ENCODE measurements at regions not wholly inside any gene's neighbourhood (a gene's known extent, or its start where the extent isn't known, plus 50 kb on each side); places are given as distances from the start of the nearest gene placed in this dataset.

DNA sequence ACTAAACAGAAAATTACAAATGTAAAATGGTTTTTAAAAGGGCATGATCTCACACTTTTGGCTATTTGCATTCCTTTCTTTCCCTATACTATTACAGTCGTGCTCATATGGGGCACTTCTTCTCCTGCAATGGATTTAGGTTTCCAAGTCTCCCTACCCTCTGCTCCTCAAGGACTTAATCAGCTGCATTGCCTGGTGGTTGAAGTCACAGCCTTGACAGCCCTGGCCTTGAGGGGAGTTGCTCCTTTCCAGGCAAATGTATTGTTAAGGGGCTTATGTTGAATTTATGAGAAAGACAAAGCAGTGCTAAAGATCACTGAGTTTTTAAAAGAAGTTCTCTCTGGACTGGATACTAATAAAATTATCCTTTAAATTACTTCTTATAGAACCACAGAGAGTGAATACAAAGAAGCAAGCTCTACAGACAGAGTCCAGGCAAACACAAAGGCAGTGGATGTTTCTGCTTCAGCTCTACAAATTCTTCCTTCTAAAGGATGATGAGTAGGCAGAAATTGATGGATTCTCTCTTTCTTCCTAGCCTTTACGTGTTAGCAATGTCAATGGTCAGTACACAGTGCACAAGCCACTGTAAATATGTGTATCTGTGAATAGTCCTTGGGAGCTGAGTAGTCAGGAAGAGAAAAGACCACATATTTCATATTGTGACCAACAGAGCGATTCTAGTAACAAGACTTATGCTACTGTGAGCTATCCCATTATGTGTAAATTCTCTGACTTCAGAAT lies 390.9 kb downstream of the TBC1D4 start:
- no peak for DNase-seq (ENCODE audit: low read depth, low spot score)
- in situ Hi-C loops (cut with HindIII; ENCODE audit: low pct_unique_long_range_greater_than_20kb, low sequenced_read_pairs), result no loop called here

DNA sequence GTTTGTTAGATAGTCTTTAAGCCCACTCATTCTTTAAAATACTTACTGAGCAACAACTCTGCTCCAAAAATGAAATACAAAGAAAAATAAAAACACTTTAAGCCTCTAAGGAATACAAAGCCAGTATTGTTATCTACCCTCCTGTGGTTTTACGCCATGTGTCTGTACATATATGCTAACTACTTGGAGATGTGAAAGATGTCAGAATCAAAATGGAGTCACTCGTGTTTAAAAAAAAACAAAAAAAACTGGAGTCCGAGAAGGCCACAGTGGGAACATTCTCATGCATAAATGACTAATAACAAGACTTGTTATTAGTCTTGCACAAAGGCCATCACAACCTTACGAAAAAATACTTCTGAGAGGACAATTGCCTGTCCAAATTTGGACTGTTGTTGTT lies 393.1 kb downstream of the TBC1D4 start:
- DNase-seq (ENCODE audit: low read depth, low spot score), result no peak
- in situ Hi-C loops (cut with HindIII; ENCODE audit: low pct_unique_long_range_greater_than_20kb, low sequenced_read_pairs), result no loop called here

DNA sequence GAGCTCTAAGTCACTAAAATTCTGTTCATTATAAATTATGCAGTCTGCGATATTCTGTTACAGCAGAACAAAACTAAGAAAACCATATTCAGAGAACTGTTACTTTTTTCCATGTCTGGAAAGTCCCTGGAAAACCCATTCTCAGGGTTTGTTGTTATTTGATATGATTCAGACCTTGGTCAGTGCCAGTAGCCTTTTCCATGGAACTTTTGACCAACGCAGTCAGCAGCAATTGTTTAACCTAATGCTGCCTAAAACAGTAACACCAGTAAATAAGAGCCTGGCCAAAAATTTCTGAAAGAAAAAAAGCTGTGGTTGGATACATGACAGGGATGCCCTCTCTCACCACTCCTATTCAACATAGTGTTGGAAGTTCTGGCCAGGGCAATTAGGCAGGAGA lies 402.7 kb downstream of the TBC1D4 start:
- in situ Hi-C loops (cut with HindIII; ENCODE audit: low pct_unique_long_range_greater_than_20kb, low sequenced_read_pairs), result no loop called here
- DNase-seq (ENCODE audit: low read depth, low spot score), result no peak

DNA sequence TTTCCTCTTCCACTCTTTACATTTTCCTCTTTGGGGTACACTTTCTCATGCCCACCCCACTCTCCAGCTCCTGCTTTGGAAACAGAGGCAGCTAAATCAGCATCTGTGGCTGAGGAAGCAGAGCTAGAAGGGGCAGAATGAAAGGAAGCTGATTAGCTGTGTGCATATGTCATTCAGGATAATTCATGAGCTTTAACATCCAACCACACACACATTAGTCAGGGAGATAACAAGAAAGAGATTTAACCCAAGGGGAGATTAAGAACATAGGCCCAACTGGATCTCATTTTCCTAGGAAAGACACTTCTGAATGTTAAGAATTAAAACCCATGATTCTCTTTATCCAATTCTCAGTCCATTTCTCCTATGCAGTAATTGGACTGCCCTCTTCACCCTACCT lies 405.5 kb downstream of the TBC1D4 start:
- DNase-seq (ENCODE audit: low read depth, low spot score), result no peak
- in situ Hi-C loops (cut with HindIII; ENCODE audit: low pct_unique_long_range_greater_than_20kb, low sequenced_read_pairs), result no loop called here

DNA sequence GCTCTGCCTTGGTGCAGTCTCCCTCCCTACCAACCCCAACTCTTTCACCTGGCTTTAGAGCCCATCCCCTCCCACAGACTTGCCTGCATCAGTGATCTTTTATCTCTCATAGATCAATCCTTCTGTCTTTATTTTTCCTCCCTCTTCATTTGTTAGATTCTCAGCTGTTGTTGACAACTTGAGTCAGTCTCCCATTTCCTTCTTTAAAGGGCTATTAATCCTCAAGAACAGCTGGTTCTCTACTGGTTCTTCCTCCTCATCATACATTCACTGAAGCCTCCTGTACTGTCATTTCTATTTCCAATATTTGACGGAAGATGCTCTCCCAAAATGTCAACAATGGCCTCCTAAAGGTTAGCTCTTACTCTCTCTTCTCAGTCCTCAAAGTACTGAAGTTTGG lies 408.2 kb downstream of the TBC1D4 start:
- DNase-seq (ENCODE audit: low read depth, low spot score), result no peak
- in situ Hi-C loops (cut with HindIII; ENCODE audit: low pct_unique_long_range_greater_than_20kb, low sequenced_read_pairs), result no loop called here

DNA sequence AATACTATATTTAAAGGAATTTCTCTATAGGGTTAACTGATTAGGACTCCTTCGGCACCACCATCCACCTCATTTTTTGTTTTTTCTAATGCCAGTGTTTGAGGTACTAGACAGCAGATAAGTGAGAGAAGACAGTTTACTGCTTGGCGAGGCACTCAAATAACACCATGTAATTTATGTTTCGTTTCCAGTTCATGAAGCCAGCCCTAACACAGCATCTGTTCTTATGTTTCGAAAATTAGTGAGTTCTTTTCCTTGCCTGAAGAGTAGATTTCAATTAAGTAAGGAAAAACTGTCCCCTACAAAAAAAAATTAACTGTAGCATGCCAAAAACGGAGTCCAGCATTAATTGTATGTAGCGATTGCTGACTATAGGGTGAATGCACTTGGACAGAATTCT lies 409.1 kb downstream of the TBC1D4 start:
- in situ Hi-C loops (cut with HindIII; ENCODE audit: low pct_unique_long_range_greater_than_20kb, low sequenced_read_pairs), result no loop called here
- DNase-seq (ENCODE audit: low read depth, low spot score), result no peak

DNA sequence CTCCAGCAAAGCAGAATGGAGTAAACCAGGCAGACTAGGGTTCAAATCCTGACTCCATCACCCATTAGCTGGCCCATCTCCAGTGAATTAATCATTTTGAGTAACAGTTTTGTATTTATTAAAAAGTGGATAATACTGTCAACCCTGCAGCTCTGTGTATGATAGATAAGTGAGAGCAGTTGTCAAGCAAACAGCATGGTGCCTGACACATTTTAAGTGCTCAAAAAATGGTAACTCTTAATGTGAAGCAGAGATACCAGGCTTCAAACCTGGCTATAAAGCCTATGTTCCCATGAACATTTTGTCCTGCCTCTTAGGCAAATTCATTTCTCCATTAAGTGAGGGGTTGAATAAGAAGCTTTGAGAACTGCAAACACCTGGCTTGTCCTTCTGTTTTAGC lies 409.6 kb downstream of the TBC1D4 start:
- in situ Hi-C loops (cut with HindIII; ENCODE audit: low pct_unique_long_range_greater_than_20kb, low sequenced_read_pairs), result no loop called here
- DNase-seq (ENCODE audit: low read depth, low spot score), result no peak

DNA sequence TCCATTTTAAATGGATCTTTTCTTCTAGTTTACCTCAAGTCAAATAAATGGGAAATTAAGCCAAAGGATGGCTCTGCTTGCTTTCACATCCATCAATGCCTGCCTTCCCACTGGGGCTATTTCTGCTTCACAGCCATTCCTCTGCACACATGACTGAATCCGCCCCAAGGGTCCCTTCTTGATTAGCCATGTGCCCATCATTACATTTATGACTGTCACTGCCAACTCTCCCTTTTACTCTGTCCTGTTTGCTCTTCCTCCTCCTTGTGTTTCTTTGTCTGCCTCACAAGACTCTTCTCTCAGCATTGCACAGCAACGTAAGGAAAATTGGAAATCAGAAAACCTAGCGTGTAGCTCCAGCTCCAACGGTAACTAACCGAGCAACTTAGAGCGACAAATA lies 410.2 kb downstream of the TBC1D4 start:
- in situ Hi-C loops (cut with HindIII; ENCODE audit: low pct_unique_long_range_greater_than_20kb, low sequenced_read_pairs), result no loop called here
- no peak for DNase-seq (ENCODE audit: low read depth, low spot score)

DNA sequence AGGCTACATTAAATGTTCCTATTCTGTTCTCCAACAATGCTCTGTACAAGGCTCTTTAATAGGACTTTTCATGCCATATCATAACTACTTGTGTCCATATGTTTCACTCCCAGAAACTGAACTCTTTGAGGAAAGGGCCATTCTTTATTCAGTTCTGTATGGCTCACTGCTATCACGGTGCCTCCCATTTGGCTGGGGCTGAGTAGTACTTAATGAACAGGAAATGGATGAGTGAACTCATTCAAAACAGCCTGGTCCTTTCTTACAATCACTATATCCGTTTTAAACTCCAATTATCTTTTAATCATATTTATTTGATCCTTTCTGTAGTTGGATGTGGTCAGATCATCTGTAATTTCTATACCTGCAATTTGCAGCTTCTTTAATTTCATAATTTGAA lies 410.6 kb downstream of the TBC1D4 start:
- in situ Hi-C loops (cut with HindIII; ENCODE audit: low pct_unique_long_range_greater_than_20kb, low sequenced_read_pairs), result no loop called here
- no peak for DNase-seq (ENCODE audit: low read depth, low spot score)

DNA sequence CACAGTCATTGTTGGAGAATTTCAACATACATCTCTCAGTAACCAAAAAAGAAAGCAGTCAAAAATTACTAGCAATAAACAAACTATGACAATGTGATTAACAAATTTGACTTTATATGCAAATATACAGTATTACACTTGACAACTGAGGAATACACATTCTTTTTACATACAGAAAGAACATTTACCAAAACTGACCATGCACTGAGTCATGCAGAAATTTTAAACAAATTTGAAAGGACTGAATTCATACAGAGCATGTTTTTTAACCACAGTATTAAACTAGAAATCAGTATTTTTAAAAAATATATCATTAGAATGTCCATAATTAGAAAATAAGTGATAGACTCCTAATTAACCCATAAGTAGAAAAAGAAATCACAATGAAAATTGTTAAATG lies 420.1 kb downstream of the TBC1D4 start:
- in situ Hi-C loops (cut with HindIII; ENCODE audit: low pct_unique_long_range_greater_than_20kb, low sequenced_read_pairs), result no loop called here
- no peak for DNase-seq (ENCODE audit: low read depth, low spot score)

DNA sequence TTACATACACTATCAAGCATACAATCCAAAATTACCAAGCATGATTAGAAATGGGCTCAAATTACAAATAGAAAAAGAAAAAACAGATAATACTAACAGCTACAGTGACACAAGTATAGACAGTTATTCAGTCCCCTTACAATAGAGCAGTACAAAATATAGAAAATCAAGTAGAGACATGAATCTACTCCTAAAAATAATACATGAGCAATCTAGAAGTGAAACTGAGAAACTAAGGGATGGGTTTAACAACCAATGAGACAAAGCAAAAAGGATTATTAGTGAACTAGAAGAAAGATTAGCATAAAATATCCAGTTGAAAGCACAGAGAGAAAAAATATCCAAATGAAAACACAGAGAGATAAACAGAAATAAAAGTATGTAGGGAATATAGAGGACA lies 426.7 kb downstream of the TBC1D4 start:
- no peak for DNase-seq (ENCODE audit: low read depth, low spot score)

DNA sequence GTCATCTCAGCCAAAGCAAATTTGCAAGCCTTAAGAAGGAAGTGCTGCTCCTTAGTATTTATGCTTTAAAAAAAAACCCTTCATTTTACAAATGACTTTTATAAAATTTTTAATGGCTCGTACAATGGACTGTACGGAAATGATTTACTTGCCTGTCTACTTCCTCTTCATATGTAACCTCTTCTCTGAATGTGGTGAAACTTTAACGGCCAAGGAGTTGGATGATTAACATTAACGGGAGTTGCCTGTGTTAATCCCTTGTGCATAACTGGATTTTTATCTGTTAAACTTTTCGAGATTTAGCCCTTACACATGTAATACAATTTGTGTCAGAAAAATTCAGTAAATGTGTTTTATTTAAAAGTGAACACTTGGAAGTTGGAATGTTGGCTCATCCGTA lies 429.4 kb downstream of the TBC1D4 start:
- no peak for DNase-seq (ENCODE audit: low read depth, low spot score)
- in situ Hi-C loops (cut with HindIII; ENCODE audit: low pct_unique_long_range_greater_than_20kb, low sequenced_read_pairs), result no loop called here

More for the DNA sequence above, 426.7 kb downstream of the TBC1D4 start:
- in situ Hi-C loops (cut with HindIII; ENCODE audit: low pct_unique_long_range_greater_than_20kb, low sequenced_read_pairs), result no loop called here

DNA sequence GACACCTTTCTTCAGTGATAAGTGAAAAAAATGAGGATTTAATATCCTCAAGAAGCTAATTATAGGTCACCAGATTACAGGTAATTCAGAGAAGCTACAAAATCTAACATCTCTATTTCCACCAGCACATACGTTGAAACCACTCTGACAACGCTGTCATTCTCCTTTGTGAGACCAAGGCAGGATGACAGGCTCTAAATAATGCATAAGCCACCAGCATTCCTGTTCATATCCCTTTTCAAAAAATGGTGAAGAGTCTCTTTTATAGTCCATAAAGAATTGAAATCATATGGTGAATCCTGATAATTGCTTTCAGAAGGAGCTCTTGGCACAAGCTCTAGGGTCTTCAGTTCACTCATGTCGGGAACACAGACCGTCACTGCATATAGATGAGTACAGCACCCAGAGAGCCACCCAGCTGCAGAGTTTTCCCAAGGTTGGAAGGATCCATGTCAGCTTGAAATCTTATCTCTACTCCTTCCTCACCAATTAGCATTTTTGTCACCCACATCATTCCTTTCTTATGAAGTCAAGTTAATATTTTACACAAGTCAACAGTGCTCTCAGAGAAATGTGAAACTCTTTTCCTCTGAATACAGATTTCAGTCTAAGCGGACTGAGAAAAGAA lies 431.4 kb downstream of the TBC1D4 start:
- in situ Hi-C loops (cut with HindIII; ENCODE audit: low pct_unique_long_range_greater_than_20kb, low sequenced_read_pairs), result no loop called here
- DNase-seq (ENCODE audit: low read depth, low spot score), result no peak

DNA sequence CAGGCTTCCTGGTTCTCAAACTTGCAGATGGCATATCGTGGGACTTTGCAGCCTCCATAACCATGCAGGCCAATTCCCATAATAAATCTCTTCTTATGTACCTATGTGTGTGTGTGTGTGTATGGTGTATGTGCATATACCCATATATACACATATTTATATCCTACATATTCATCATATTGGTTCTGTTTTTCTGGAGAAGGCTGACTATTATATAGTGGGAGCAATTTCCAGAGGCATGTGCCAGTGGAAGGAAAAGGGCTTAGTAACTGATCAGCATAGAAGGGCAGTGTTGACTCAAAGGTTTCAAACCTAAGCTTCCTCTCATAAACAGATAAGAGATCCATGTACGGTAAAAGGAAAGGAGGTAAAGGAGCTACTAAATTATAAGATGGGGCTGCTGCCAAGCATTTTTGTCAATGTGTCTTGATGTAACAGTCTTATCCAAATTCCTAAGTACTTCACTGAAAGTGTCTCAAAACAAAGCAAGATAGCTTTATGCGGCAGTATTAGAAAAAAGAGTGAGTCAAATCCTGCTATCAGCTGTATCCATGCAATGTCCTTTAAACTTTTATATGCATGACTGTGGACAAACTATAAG lies 432.1 kb downstream of the TBC1D4 start:
- in situ Hi-C loops (cut with HindIII; ENCODE audit: low pct_unique_long_range_greater_than_20kb, low sequenced_read_pairs), result no loop called here
- no peak for DNase-seq (ENCODE audit: low read depth, low spot score)

DNA sequence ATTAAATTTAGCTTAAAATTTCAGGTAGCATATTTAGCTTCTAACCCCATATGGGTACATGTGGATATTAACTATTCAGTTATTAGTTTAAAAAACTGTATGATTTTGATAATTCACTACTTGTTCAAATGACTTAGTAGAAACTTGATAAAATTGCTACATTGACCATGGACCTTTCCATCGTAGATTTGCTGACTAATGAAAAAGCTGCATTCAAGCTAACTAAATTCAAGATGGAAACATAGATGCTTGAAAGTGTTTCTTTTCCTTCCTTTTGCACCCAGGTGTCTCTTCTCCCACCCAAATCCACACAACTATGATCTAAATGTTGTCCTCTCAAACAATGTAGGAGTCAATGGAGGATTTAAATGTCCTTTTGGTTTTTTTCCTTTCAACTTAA lies 439.2 kb downstream of the TBC1D4 start:
- in situ Hi-C loops (cut with HindIII; ENCODE audit: low pct_unique_long_range_greater_than_20kb, low sequenced_read_pairs), result no loop called here

DNA sequence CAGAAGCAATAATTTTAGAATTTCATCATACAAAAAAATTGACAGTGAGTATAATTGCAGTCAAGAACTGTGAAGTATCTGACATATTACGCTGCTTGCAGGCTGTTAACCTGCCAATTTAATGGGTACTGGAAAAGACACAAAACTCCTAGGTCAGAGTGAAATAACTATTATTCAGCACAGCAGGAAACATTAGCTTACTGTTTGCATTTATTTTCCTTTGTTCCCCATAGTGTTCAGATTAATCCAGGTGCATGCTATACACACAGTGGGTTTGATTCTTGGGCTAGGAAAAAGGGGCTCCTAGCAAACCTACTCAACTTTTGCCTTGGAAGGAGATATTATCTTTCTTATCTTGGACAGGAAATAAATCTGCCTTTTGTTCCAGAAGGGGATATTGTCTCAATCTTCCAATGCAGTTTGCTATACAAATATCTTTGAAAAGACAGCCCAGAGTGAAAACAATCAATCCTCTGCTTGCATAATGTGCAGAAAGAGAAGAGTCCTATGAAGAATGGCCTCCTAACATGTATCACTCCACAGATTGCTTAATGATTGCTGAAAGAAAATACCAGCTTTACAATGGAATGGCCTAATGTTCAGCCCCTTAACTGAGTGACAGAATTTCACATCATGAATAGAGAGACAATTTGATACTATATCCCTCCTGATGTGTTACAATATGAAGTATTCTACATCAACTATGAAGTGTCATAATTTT lies 443.4 kb downstream of the TBC1D4 start:
- in situ Hi-C loops (cut with HindIII; ENCODE audit: low pct_unique_long_range_greater_than_20kb, low sequenced_read_pairs), result no loop called here
- DNase-seq (ENCODE audit: low read depth, low spot score), result no peak

More for the DNA sequence above, 439.2 kb downstream of the TBC1D4 start:
- DNase-seq (ENCODE audit: low read depth, low spot score), result no peak

DNA sequence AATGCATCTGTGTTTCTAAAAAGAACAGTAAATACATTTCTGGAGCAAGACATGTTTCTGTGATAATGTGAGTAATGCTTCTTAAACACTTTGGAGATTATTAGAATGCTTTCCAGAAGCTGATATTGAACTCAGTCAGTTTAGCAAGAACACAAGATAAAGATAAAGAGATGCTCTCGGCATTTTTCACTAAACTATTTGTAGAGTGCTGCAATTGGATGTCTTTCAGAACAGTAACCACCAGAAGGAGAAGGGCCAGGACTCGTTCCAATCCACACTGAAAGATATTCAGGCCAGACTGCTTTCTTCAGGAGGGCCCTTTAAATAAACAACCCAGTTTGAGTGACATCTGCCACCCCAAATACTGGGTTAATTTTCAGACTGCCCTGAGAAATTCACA lies 456.0 kb downstream of the TBC1D4 start:
- in situ Hi-C loops (cut with HindIII; ENCODE audit: low pct_unique_long_range_greater_than_20kb, low sequenced_read_pairs), result no loop called here
- DNase-seq (ENCODE audit: low read depth, low spot score), result no peak

DNA sequence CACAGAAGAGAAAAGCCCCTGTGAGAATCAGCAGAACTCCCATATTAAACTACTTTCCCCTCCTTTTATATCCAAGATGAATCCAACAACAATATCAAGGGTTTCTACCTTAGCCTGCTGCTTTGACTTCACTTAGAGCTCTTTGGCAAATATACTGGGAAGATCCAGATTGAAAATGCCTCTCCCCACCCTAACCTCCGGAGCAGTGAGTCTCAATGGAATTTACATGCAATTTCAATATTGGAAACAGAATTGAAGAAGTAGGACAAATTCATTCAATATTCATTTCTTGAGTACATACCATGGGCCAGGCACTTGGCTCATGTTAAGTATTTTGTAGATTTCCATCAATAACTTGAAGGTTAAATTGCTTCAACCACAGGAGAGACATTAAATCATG lies 457.4 kb downstream of the TBC1D4 start:
- in situ Hi-C loops (cut with HindIII; ENCODE audit: low pct_unique_long_range_greater_than_20kb, low sequenced_read_pairs), result no loop called here
- no peak for DNase-seq (ENCODE audit: low read depth, low spot score)

DNA sequence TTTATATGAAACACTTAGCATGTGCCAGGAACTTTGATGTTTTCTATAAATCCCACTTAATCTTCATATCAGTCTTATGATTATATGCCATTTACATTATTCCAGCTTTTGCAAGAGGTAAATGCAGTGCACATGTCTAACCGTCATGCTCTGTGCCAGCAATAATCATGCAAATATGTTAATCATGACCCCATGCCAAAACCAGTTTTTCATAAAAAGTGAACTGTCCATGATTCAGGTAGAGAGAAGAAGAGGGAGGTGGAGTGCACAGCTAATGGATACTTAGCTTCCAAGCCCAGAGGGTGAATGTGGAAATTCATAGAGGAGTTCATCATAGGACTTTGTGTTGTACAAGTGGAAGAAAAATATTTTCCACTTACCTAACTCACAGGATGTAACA lies 458.4 kb downstream of the TBC1D4 start:
- in situ Hi-C loops (cut with HindIII; ENCODE audit: low pct_unique_long_range_greater_than_20kb, low sequenced_read_pairs), result no loop called here
- no peak for DNase-seq (ENCODE audit: low read depth, low spot score)

All from SK-MEL-5 (cell line).